Non-pigmented ciliary epithelial cell (primary cell): ENCODE measurements at regions not wholly inside any gene's neighbourhood (a gene's known extent, or its start where the extent isn't known, plus 50 kb on each side); places are given as distances from the start of the nearest gene placed in this dataset.
"Not testable (repeated sequence)": the region's sequence is repeated elsewhere in the genome, so short reads cannot be mapped to it uniquely, and the experiment has no call there.

Experiments
- DNase-seq: peaks from one replicate; pipeline ENCODE4 v3.0.0-alpha.2; 2010; ENCODE audit warnings: low read depth

- DNase-seq: no peak
Observed at GRCh38 chr7:79624336-79624735, 170.9 kb upstream of the MAGI2 start.

- DNase-seq: no peak
Observed at GRCh38 chr7:79622781-79623180, 169.3 kb upstream of the MAGI2 start.

- DNase-seq: no peak
Observed at GRCh38 chr7:79620291-79620690, 166.8 kb upstream of the MAGI2 start.

GRCh38 chr7:79619216-79619615 lies 165.7 kb upstream of the MAGI2 start:
- no peak for DNase-seq

GRCh38 chr7:79615871-79616640 lies 162.6 kb upstream of the MAGI2 start:
- no peak for DNase-seq

GRCh38 chr7:79615466-79615865 lies 162.0 kb upstream of the MAGI2 start:
- DNase-seq: no peak

GRCh38 chr7:79612903-79613302 lies 159.4 kb upstream of the MAGI2 start:
- DNase-seq: no peak

GRCh38 chr7:79612022-79612421 lies 158.6 kb upstream of the MAGI2 start:
- DNase-seq: no peak

GRCh38 chr7:79610748-79611304 lies 157.4 kb upstream of the MAGI2 start:
- no peak for DNase-seq

GRCh38 chr7:79610313-79610712 lies 156.8 kb upstream of the MAGI2 start:
- no peak for DNase-seq

GRCh38 chr7:79608005-79608404 lies 154.5 kb upstream of the MAGI2 start:
- DNase-seq: no peak

- no peak for DNase-seq
Observed at GRCh38 chr7:79604841-79605240, 151.4 kb upstream of the MAGI2 start.

GRCh38 chr7:79598351-79598750 lies 144.9 kb upstream of the MAGI2 start:
- DNase-seq: no peak

- not testable (repeated sequence) for DNase-seq
Observed at GRCh38 chr7:79594671-79595070, 141.2 kb upstream of the MAGI2 start.

GRCh38 chr7:79593866-79594301 lies 140.4 kb upstream of the MAGI2 start:
- no peak for DNase-seq

- no peak for DNase-seq
Observed at GRCh38 chr7:79590916-79591623, 137.6 kb upstream of the MAGI2 start.

GRCh38 chr7:79590391-79590790 lies 136.9 kb upstream of the MAGI2 start:
- no peak for DNase-seq

GRCh38 chr7:79570903-79571302 lies 117.4 kb upstream of the MAGI2 start:
- DNase-seq: no peak

GRCh38 chr7:79563821-79564522 lies 110.5 kb upstream of the MAGI2 start:
- DNase-seq: no peak

- DNase-seq: no peak
Observed at GRCh38 chr7:79555571-79555970, 102.1 kb upstream of the MAGI2 start.

- DNase-seq: peak; percentile 32
Observed at GRCh38 chr7:79553811-79554555, 100.5 kb upstream of the MAGI2 start.

- DNase-seq: no peak
Observed at GRCh38 chr7:79552463-79552862, 99.0 kb upstream of the MAGI2 start.
